Tibial nerve (tissue), 3 donors: ENCODE measurements at regions not wholly inside any gene's neighbourhood (a gene's known extent, or its start where the extent isn't known, plus 50 kb on each side); places are given as distances from the start of the nearest gene placed in this dataset.

ENCODE experiments used
- POLR2A ChIP-seq, 2 donors: fragments of 450-650 bp; IDR thresholded peaks; one replicate each; pipeline ENCODE4 v1.6.1; 2017; ENCODE audit warnings: antibody characterized with exemption in 2 of 2, mild to moderate bottlenecking in 2 of 2, moderate library complexity in 2 of 2
- TF ChIP-seq, protein P1 (sequence below), 5 experiments: fragments of 200-600 bp in 3 of 5; fragments of 450-650 bp in 2 of 5; sonication (generic) in 3 of 5; IDR thresholded peaks; one replicate each; pipeline ENCODE4 v1.5.1; 2016 to 2019; ENCODE audit warnings: antibody characterized with exemption in 5 of 5, mild to moderate bottlenecking in 3 of 5, moderate library complexity in 2 of 5

DNA sequence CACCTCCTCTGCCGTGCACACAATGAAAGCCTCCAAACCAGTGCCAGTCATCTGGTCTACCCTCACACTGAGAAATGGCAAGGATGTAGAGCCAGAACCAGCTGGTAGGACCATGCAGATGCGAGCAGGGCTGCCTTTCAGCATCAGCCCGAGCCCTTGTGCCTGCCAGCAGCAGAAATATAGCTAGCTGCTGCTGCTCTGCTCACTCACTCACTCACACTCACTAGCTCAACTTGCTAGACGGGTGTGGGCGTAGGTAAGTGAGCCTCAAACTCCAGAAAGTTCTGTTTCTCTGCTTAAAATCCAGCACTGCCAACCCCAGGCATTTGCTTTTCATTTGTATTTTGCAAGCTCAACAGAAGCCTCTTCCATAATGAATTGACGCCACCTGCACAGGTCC, 114.0 kb downstream of the DRD1 start:
- TF ChIP-seq, protein P1, sequence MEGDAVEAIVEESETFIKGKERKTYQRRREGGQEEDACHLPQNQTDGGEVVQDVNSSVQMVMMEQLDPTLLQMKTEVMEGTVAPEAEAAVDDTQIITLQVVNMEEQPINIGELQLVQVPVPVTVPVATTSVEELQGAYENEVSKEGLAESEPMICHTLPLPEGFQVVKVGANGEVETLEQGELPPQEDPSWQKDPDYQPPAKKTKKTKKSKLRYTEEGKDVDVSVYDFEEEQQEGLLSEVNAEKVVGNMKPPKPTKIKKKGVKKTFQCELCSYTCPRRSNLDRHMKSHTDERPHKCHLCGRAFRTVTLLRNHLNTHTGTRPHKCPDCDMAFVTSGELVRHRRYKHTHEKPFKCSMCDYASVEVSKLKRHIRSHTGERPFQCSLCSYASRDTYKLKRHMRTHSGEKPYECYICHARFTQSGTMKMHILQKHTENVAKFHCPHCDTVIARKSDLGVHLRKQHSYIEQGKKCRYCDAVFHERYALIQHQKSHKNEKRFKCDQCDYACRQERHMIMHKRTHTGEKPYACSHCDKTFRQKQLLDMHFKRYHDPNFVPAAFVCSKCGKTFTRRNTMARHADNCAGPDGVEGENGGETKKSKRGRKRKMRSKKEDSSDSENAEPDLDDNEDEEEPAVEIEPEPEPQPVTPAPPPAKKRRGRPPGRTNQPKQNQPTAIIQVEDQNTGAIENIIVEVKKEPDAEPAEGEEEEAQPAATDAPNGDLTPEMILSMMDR (IDR thresholded peaks at IDR 0.05), result no peak
- no peak for TF ChIP-seq POLR2A (IDR thresholded peaks at IDR 0.05)
